Dermis blood vessel endothelial cell (primary cell): ENCODE measurements at regions not wholly inside any gene's neighbourhood (a gene's known extent, or its start where the extent isn't known, plus 50 kb on each side); places are given as distances from the start of the nearest gene placed in this dataset.
"Not testable (repeated sequence)": the region's sequence is repeated elsewhere in the genome, so short reads cannot be mapped to it uniquely, and the experiment has no call there.

Source experiments
- DNase-seq: peaks from one replicate; pipeline ENCODE4 v3.0.0; 2010

DNA sequence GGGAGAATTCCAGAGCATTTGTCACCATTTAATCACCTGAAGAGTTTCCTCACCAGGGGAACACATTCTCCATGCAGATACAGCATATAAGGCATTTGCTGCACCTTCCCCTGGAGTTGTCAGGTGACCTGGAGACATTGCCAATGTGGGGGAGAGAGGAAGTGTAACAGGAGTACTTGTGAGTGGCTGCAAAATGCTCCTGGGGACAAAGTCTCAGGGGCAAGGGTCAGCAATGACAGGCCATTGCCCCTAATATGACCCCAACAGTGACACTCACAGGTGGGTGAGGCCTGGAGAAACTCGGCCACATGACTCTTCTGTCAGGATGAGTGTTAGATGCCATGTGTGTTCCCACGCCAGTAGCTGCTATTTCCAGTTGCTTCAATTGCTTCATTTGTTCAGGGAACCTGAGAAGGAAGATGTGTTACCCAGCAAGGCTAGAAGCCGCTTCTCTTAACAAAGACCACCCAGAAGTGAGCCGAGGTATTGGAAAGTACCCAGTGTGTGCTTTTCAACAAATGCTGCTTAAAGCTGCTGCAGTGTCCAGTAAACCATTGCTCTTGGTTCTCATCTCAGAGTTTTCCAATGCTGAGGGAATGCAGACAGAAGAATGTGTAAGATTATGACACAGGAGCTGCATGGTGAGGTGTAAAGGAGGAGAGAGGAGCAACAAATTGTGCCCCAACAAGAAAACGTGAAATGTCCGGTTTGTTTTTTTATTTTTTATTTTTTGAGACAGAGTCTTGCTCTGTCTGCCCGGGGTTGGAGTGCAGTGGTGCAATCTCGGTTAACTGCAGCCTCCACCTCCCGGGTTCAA, 128.2 kb upstream of the SLC44A1 start:
- no peak for DNase-seq

DNA sequence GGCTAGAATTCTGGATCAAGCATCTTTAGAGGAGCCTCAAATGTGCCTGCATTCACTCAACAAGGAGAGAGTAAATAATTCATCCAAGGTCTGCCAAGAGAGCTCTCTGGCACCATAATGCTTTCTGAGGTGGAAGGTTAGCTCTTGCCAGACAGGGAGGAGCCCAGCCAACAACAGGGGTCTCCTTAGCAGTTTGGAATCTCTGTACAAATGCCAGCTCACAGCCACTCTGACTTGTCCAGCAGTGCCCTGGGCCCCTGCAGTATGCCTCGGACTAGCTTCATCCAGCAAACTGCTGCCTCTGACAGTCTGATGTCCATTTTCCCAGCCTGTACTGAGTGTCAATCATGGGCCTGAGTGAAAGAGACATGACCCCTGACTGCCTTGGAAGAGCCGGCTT, 127.2 kb upstream of the SLC44A1 start:
- no peak for DNase-seq

DNA sequence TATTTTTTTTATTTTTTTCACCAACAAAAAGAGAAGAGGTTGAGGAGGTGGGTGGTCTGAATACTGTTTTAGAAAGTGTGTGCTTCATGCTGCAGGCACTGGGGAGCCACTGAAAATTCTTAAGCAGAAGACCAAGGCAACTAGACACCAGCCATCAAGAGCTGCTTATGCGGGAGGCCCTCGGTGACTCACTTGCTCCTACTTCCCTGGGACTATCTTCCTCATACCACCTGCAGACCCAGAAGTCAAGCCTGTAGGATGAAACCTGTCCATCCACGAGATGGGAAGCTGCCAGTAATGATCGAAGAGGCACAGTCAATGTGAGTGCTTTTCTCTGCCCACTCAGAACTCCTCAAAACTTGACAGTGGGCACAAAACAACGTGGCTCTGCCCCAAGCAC, 125.8 kb upstream of the SLC44A1 start:
- no peak for DNase-seq

DNA sequence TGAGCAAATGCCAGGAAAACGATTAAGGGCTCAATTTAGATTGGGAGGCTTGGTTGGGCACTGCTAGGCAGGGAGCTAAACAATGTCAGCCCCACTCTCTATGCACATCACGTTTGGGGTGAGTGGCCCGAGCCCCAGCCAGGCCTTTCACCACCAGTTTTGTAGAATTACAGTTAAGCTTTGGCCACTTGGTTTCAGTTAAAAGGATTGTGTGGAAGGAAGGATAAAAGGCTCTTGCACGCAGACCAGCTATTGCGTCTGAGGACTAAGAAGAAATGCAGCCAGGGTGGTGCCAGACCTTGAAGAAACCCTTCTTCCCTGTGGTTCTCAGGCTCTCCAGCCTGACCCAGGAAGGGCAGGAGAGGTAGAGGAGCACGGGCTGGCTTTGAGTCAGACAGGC, 125.3 kb upstream of the SLC44A1 start:
- DNase-seq = no peak

DNA sequence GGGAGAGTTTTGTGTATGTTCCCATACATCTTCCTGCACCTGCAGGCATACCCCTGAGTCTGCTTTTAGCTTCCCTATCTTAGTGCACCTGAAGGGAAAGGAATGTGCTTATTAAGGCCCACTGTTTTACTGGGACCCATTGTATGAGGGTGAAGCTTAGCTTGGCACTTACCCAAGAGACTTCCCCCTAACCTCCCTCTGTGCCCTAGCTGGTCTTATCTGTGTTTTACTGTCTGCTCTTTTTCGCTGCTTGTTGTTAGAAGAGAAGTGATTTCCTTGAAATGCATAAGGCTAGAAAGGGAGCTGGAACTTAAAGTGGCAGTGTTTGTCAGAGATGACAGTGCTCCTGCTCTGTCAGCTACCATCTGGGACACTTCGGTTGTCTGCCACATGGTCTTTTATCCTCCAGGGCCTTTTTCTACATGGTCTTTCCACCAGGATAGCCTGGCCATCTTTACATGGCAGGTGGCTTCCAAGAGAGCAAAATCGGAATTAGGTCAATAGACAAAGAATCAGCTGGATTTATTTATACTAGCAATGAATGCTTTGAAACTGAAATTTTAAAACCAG, 122.5 kb upstream of the SLC44A1 start:
- DNase-seq = no peak

DNA sequence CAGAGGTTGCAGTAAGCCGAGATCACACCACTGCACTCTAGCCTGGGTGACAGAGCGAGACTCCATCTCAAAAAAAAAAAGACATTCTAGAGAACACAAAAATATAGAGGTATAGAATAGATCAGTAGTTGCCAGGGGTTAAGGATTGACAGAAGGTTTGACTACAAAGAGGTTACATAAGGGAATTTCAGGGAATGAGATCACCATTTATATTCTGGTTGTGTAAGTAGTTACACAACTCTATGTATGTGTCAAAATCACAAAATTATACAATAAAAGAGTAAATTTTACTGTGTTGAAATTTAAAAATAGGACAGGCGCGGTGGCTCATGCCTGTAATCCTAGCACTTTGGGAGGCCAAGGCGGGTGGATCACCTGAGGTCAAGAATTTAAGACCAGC, 119.9 kb upstream of the SLC44A1 start:
- DNase-seq = not testable (repeated sequence)

DNA sequence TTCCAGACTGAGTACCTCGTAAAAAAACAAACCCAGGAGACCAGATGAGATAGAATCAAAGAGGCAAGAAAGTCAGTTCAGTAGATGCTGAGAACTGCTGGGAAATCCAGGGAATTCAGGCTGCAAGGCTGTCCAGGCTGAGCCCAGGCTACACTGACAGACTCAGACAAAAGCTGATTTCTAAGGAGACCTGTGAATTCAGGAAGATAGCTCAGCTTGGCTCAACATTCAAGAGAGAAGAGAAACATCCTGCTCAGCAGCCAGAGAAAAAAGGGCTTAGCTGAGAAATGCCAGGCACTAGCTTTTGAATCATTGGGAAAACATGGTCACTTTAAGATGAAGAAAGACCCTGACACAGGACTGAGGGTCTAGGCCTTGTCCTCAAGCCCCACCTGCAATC, 118.2 kb upstream of the SLC44A1 start:
- no peak for DNase-seq

DNA sequence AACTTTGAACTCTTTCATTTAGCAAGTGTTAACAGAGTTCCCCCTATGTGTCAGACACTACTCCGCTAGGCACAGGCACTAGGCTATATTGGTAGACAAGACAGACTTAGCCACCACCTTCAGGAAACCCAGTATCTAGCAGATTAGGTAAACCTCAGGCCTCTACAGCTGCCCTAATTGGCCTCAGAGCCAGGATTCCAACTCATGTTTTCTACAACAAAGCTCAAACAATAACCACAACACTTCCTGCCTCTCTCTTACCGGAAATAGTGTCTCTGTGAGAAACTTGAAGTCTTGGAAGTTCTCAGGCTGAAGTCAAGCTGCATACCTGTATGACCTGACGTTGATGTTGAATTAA, 116.6 kb upstream of the SLC44A1 start:
- peak; percentile 84 for DNase-seq

DNA sequence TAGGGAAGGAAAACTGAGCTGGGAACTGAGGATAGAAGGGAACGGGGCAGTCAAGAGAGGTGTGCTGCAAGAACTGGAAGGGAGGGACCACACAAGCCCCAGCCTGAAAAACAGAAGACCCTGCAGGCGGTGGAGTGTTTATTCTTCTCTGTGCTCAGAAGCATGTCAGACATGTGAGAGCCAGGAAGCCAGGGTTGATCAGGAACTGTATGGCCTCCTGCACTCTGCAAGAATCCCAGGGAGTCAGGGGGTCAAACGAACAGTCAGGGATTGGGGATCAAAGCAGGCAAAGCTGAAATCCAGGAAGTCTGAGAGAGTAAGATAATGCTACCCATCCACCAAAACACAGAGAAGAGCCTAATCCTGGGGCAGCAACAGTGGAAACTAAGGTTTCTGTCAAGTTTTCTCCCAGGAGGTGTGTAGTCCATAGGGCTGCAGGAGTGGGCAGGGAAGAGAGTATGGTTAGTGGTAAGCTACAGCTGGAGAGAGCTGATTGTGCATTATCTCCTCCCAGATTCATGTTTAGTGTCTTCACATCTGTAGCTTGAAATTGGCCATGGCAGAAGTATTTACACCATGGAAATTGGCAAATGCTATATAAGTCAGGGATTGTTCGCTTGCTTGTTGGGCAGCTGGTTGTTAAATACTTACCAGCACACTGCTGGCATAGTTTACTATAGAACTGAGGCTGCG, 115.4 kb upstream of the SLC44A1 start:
- DNase-seq = peak; percentile 64

DNA sequence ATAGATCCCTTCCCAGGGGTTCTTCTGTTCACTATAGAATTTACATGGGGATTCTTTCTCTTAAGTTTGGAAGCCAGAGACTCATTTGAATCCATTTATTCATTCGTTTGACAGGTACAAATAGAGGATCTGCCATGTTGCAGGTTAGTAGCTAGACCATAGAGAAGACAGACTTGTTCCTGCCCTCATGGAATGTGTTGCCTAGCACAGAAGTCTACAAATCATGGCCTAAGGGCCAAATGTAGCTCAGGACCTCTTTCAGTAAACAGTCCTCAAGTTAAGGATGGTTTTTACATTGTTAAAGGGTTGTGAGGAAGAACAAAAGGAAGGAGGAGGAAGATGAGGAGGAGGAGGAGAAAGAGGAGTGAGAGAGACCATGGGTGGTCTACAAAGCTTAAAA, 114.7 kb upstream of the SLC44A1 start:
- no peak for DNase-seq

DNA sequence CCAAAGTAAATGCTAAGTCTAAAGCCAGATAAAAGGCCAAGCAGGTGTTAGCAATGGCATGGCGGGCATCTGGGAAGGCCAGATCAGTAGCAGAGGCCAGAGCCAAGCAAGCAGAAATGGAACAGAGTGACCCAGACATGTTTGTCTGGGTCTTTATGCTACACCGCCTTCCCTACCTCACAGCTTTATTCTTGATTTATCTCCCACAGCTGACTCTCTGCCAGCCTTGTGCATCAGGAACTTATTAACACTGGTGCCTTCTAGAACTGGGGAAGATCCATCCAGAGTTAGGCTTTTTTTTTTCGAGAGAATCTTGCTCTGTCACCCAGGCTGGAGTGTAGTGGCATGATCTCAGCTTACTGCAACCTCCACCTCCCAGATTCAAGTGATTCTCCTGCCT, 112.5 kb upstream of the SLC44A1 start:
- no peak for DNase-seq

DNA sequence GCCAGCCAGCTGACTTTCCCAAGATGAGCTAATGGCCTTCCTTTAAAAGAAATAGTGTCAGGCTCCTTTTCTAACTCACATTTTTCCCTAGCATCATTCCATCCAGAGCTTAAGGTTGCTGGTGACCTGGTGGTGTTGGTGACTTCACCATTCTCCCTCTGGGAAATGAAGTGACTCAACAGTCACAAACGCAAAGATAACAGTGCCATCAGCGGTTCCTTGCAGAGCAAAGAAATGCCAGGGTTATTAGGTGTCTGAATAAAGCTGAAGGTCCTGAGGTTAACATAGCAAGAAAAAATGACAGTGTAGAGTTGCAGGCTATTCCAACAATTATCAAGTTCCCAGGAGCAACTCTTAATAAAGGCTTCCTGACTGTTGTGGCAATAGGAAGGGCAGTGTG, 111.8 kb upstream of the SLC44A1 start:
- DNase-seq = no peak

DNA sequence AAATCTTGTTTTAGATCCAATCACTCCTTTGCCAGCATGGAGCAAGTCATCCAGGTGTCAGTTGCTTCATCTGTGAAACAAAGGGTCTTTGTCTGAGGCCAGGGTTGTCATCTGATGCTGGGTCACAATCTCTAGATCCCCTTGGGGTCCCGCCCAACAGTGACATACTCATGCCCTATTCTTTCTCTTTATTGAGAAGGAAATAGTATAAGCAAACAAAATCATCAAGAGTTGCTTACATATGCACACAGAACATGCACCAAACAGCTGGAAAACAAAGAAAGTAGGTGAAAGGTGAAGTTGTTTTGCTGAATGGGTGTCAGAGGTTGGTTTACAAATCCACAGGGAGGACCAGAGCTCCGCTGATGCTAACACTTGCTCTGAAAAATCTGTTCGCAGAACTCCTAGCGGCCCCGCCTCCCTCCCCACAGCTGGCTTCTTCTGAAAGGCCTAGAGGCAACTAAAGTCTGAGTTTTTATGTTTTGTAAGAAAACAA, 106.1 kb upstream of the SLC44A1 start:
- DNase-seq = no peak

DNA sequence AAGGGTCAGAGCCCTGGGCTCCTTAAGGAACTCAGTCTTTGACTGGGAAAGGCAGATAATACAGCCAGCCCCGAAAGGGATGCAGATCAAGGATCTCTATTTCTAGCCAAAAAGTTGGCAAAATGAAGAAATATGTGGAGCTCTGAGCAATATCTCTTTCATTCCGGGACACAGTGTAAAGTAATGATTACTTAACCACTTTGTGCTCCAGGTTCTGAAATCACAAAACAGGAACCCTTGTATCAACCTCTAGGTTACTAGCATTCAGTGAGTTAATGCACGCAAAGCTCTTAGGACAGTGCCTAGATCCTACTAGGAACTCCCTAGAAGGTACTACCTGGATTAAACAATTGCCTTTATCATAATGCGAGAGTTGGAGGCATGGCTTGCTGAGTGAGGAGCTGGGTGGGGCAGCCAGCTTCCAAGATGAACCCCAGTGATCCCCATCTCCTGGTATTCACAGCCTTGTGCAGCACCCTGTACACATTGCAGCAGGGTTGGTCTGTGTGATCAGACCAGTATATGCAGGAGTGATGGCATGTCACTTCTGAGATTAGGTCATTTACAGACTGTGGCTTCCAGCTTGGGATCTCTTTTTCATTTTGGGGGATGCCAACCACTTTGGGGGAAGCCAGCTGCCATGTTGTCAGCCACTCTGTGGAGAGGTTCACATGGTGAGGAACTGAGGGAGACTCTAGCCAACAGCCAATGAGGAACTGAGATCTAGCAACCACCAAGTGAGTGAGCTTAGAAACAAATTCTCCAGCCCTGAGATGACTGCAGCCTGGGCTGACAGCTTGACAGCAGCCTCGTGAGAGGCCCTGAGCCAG, 103.1 kb upstream of the SLC44A1 start:
- DNase-seq = no peak

DNA sequence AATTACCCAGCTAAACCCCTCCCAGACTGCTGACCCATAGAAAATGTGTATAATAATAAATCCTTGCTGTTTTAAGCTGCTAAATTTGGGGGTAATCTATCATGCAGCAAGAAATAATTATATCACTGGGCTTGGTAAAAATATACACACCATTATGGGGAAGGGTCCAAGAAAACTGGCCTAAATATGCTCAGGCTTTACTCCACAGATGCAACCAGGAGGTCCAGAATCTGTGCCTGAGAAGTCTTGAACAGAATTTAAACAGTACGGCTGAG, 102.5 kb upstream of the SLC44A1 start:
- no peak for DNase-seq

DNA sequence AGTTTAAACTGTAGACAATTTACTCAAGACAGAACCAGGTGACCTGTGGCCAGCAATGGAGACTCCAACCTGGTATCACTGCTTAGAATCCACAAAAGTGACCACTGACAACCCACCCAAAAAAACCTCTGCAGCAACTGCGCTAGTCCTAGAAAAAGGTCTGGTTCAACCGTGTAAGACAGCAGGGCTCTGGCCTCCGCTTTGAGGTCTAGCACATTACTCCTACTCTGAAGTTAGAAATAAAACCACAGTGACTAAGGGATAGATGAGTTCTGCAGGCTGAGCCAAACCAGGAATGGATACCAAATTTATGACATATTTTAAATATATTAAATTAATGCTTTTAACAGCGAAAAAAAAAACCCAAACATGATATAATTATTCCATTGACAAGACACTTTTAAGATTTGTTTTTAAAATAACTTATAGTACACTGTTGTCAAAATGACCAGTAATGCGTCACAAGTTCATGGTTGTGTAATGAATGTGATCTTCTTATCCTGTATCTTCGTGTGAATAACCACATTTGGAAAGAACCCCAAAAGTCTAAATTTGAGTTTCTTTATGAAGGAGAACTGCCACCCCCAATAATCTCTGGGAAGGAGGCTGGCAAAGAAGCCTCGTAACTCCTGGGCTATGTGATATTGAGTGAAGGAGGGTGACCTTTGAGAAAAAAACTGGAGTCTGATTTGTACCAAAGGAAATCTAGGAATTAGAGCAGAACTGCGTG, 101.9 kb upstream of the SLC44A1 start:
- no peak for DNase-seq

DNA sequence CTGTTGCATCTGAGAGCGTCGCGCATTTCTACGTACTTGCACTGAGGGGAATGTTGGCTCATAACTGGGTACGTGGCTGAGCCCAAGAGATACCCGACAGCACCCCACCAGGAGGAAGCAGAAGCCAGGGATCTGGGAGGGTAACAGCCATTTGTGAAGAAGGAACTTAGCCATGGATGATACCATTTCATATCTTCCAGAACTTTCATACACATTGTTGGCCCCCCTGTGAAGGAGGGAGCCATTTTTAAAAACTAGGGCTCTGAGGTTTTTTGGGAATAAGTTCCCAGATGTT, 101.4 kb upstream of the SLC44A1 start:
- no peak for DNase-seq

DNA sequence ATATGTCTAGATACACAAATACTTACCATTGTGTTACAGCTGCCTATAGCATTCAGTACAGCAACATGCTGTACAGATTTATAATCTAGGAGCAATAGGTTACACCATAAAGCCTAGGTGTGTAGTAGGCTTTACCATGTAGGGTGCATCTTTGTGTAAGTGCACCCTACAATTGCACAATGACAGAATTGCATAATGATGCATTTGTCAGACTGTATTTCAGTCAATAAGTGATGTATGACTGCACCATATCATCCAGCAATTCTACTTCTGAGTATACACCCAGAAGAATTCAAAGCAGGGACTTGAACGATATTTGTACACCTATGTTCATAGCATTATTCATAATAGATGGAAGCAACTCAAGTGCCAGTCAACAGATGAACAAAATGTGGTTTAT, 100.4 kb upstream of the SLC44A1 start:
- DNase-seq = no peak

DNA sequence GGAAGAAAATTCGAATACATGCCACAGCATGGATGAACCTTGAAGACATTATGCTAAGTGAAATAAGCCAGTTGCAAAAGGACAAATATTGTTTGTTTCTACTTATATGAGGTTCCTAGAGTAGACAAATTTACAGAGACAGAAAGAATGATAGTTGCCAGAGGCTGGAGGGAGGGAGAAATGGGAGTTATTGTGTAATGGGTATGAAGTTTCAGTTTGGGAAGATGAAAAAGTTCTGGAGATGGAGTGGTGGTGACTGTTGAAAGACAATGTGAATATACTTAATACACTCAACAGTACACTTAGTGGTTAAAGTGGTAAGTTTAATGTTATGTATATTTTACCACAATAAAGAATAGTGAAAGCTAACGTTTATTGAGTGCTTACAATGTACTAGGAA, 99.6 kb upstream of the SLC44A1 start:
- no peak for DNase-seq

DNA sequence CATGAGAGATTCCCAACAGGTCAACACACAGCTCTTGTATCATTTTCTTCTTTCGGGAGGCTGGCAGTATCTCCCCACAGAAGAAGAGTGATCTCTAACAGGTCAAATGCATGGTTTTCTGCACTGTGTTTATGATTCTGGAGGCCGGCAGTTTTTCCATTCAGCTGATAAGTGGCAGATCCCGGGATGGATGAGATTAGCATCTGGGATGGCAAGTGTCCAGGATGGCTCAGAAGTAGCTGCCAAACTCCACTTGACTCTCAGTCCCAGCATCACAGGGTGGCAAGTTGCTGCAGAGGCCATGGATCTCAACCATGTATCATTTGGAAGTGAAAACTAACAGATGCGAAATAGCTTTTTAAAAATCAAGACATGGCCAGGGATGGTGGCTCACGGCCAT, 97.8 kb upstream of the SLC44A1 start:
- no peak for DNase-seq

DNA sequence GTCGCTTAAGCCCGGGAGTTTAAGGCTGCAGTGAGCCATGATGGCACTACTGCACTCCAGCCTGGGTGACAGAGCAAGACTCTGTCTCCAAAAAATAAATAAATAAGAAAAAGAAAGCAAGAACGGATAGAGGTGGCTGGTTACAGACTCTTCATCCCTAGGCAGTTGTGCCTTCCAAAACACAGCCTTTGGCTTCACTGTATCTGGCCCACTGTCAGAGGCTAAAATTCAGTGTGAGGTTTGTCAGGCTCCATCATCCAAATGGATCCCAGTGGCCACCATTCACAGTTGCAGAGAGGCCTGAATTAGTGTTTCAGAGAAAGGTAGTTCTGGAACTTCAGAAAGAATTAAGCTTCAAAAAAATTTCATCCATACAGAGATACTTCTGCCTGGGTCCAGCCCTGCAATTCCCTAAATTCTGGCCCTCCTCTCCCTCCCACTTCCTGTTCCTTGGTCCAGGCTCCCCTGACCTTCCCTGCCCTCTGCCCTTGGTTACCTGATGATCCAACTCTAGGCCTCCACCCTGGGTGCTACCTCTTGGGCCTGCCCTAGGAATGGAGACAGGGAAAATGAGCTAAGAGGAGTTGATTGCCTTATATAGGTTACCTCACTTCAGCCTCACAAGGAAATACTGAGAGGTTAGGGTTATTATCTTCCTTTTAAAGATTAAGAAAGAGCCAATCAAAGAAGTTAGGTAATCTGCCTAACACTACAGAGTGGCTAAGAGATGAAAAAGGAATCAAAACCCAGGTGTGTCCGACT, 97.2 kb upstream of the SLC44A1 start:
- DNase-seq = no peak

DNA sequence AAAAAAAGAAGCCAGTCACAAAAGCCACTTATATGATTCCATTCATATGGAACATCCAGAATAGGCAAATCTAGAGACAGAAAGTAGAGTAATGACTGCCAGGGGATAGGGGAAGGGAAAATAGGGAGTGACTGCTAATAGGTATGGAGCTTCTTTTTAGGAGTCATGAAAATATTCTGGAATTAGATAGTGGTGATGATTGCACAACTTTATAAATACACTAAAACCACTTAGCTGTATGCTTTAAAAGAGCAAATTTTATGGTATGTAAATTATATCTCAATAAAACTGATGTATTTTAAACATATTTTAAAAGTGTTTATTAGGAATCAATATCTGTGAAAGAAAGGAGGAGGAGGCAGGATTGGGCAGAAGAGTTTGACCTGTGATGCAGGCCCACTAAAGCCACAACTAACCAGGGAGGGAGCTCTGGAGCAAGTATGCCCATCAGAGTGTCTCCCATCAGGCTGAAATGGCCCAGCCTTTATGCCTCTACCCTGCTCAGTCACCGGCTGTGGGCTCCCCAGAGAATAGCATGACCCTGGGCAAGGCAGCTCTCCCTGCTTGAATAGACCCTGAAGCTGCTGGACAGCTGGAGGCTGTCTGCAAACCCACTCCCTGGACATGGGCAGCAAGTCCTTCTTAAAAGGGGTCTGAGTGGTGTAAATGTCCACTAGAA, 96.0 kb upstream of the SLC44A1 start:
- no peak for DNase-seq
